GM21786 (cell line): ENCODE measurements at regions not wholly inside any gene's neighbourhood (a gene's known extent, or its start where the extent isn't known, plus 50 kb on each side); places are given as distances from the start of the nearest gene placed in this dataset.
"Not testable (repeated sequence)": the region's sequence is repeated elsewhere in the genome, so short reads cannot be mapped to it uniquely, and the experiment has no call there.

Experiments
- ATAC-seq: cut with Tn5 transposase; IDR thresholded peaks from one replicate; pipeline ENCODE4 v1.9.1; 2021; ENCODE audit not compliant: unreplicated experiment

- ATAC-seq, result peak; percentile 72
These were observed 159.3 kb upstream of the TNFAIP3 start for GRCh38 chr6:137707590-137708360.

- no peak for ATAC-seq
These were observed 158.6 kb upstream of the TNFAIP3 start for GRCh38 chr6:137708481-137708880.

DNA sequence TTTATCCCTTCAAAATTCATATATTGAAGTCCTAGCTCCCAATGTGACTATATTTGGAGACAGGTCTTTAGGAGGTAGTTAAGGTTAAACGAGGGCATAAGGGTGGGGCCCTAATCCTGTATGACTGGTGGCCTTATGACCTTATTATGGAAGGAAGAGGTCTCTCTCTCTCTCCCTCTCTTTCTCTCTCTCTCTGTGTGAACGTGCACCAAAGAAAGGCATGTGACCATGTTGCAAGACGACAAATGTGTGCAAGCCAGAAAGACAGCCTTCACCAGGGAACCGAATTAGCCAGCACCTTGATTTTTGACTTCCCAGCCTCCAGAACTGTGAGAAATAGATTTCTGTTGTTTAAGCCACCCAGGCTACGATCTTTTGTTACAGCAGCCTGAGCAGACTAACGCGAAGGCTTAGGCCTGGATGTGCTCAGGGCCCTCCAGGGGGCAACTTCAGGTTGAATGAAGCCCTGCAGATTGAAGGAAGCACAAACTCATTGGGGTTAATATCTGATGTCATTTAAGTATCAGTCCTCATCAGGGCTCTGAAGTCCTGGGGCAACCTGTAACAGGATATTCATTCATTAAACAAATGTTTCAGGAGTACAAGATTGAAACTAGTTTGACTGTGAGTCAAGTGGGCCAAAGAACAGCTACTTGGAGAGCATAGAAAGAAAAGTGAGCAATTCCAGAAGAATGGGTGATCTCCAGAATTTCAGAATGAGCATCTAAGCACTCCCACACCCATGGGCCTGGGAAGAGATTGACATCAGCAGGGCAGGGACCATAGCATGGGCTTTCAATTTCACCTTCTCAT, 157.4 kb upstream of the TNFAIP3 start:
- ATAC-seq, result no peak

GRCh38 chr6:137711972-137712371, 155.1 kb upstream of the TNFAIP3 start:
- ATAC-seq, result no peak

DNA sequence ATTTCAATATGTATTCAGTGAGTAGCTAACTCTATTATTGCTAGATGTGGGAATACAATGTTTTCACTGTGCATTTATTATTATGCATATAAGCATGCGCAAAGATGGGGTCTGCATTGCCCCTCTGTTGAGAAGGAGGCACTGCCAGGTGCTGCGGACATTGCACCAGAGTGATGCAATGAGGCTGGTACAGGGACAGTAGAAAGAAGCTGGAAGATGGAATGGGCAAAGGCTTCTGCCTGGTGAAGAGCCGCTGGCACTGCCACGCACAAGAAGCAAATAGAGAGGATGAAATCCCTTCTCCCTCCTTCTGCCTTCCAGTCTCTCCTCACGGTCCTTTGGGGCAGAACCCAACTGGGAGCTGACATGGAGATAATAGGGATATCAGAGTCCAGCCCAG, 154.5 kb upstream of the TNFAIP3 start:
- no peak for ATAC-seq

DNA sequence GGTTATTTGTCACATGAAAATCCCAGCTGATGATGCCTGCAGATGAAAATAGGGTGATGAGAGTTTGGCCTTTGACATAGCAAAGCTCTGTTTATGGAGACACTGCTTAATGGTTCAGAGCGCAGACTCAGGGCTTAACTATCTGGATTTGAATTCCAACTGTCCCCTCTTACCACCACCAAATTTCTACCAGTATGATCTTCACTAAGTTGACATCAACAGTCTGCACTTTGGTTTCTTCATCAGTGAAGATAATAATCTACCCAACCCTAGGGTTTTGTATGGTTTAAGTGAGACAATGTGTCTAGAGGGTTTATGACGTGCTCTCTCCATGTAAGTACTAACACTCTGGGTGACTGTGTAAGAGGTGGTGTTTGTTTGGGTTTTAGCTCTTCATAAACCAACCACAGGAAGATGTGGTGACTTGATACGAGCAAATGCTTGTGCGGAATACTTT, 151.4 kb upstream of the TNFAIP3 start:
- ATAC-seq, result no peak

- no peak for ATAC-seq
These were observed 149.7 kb upstream of the TNFAIP3 start for GRCh38 chr6:137717074-137718073.

GRCh38 chr6:137718903-137719302, 148.2 kb upstream of the TNFAIP3 start:
- not testable (repeated sequence) for ATAC-seq

DNA sequence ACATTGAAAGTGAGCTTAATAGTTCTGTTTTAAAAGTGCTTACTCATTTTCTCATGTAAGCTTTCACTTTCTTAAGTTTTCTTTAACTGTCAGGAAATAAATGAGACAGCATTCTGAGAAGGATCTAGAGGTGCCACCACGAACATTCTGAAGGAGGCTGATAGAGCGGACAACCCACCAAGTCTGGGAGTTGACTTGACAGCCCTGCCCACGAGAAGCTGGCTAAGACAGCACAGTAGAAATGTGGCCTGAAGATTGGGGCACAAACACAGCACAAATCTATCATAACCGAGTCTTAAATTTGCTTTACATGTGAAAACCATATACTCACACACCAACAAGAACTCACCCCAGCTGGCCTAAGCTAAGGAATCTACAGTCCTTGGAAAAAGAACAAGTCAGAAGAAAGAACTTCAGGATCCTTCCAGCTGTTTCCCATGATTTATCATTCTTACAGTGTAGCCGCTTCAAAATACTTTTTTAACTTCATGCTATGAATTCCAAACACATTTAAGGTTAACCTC, 144.2 kb upstream of the TNFAIP3 start:
- peak; percentile 80 for ATAC-seq

DNA sequence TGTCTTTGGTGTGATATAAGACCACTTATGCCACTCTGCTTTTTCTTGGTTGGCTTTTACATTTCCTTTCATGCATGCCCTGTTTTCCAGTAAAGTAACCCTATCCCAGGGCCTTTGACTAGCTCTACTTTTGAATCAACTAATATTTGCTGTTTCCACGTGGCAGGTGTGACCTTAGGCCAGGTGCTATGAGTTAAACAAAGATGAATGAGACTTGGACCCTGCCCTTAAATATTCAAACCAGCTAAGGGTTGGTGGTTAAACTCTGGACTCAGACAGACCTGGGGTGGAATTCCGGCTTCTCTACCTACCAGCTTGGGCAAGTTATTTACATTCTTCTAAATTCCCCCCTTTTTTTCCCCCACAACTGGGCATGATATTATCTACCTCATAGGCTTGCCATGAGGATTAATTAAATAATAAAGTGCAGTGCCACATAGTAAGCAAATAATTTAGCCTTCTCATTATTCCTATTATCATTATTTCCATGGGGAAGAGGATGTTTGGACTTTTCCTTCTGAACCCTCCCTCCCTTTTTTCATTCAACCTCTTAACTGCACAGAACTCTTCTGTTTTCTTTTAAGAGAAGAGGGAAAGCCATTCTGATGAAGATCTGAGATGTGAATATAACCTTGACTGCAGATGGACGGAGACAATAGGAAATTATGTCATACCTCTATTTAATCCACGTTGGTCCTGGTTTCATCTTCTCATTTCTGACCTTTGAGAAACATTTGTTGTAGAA, 143.6 kb upstream of the TNFAIP3 start:
- ATAC-seq, result no peak

GRCh38 chr6:137724018-137724403, 143.0 kb upstream of the TNFAIP3 start:
- ATAC-seq, result no peak

DNA sequence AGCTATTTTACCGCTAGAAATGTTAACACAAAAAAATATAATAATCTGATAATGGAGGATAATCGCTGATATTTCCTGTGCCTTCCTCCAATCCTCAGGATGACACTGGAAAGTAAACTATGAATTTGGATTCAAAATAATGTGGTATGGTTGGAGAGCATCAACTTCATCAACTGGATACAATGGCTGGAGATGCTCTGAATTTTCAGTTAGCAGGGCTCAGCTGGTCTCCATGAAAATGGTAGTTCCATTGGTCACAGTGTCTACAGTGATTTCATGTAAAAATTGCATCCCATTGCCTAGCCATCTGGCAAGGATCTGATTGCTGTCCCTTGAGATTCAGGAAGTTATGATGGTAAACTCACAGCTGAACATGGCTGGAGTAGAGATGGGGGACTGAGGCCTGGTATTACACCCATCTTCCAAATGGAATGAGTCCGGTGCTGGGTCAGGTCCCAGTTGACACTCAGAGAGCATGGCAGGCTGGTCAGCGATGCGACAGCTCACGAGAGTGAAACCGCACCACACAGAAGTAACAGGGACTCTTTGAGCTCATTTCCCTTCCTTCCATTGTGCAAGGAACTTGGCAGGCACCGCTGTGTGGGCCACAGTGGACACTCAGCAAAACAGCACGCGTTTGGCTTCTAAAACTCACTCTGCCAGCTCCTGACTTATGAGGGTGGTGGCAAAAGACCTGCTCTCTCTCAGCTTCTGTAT, 142.4 kb upstream of the TNFAIP3 start:
- no peak for ATAC-seq

GRCh38 chr6:137725949-137726348, 141.1 kb upstream of the TNFAIP3 start:
- ATAC-seq, result no peak

- ATAC-seq, result no peak
These were observed 140.5 kb upstream of the TNFAIP3 start for GRCh38 chr6:137726582-137726981.

DNA sequence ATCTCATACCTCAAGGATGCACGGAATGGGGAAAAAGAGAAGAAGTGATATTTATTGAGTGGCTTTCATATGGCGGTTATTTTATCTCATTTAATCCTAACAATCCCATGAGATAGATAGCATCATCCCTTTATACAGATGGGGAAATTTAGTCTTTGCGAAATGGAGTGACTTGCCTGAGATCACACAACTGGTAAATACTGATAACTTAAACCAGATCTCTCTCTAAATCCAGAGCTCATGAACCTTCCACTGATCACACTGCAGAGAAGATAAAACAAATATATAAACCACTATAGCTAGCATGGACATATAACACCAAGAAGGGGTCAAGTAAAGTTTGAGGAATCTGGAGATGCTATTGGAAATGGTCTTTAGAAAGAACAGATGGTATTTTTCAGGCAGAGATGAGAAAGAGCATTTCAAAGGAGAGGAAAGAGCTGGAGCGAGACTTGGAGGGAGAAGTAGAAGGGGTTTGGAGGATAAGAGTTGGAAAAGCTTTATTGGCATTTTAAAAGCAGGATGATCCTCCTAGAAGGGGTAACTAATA, 139.8 kb upstream of the TNFAIP3 start:
- no peak for ATAC-seq

DNA sequence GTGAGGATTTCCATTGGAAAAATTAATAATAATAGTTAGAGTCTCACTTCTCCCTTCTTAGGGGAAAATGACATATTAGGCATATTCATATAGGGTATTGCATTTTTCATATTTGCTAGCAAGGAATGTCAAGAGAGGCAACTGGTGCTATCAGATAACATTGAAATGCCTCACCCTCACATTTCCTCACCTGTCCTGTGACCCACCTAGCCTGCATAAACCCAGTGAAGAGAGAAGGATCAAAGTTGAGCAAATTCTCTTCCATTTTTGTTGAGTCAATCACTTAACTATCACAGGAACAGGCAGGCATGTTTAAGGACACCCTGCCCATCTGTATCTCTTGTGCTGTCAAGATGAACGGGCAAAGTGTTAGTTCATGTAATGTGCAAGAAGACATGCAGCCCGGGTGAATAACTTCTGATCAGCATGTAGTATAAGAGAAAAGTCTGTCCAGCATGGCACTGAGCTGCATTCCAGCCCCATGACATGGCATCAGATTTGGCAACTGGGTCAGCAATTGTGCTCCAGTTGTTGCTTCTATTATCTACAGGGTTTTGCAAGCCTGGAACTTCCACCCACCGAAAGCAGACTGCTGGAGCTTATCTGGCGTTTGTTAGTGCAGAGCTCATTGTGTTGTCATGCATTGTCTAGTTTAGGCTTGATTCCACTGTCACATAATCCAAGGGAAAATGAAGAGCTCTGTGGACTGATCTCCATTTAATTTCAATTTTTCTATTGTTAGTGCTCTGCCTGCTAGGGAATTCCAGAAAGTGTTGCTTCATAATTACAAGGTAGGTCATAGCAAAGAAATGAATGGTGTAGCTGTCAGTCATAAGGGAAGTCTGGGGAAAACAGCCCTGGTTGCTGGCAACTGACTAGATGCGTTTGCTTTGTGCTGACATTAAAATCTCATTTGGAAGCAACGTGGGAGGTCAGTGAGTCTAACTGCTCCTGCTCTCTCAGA, 138.4 kb upstream of the TNFAIP3 start:
- no peak for ATAC-seq

DNA sequence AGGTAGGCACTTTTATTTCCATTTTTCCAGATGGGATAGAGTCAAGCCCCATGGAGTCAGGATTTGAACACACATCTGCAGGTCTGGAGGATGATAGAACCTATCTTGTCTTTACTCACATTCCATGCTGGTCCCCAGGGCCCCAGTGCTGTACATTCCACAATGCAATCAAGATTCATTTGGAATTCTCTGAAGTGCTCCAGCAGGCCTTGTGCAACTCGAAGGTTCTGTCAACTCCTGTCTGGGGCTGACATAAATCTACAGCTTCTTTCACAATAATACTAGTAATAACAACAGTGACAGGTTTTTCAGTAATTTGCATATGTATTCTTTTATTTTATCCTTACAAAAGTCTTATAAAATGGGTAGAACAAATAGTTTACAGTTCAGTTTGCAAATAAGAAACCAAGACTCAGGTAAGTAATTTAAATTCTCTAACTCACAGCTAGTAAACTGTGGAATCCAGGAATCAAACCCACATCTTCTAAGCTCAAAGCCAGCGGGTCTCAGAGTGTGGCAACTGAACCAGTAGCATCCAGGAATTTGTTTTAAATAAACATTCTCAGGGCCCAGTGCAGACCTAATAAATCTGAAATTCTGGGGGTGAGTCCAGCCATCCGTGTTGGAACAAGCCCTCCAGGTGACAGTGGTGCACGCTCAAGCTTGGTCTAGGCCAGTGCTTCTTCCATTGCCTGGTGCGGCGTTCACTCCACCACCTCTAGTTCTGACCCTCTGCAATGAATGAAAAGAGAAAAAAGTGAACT, 137.0 kb upstream of the TNFAIP3 start:
- ATAC-seq, result no peak
